GM23338 (cell line): ENCODE measurements at regions not wholly inside any gene's neighbourhood (a gene's known extent, or its start where the extent isn't known, plus 50 kb on each side); places are given as distances from the start of the nearest gene placed in this dataset.

Source experiments
- ATAC-seq: fragments of 200-7000 bp; cut with Tn5 transposase; 3 replicates; pipeline ENCODE4 v1.9.1; 2020
- DNase-seq: peaks from one replicate; pipeline ENCODE4 v3.0.0-alpha.2; 2015; ENCODE audit warnings: low spot score
- H2AFZ ChIP-seq: fragments of 200-600 bp; sonication (generic); 2 replicates; pipeline ENCODE4 v1.8.0; 2016; ENCODE audit warnings: antibody characterized with exemption, mild to moderate bottlenecking, moderate library complexity
- H3F3A ChIP-seq: fragments of 200-600 bp; sonication (generic); replicated peaks from 2 replicates; pipeline ENCODE4 v1.8.0; 2017; ENCODE audit warnings: antibody characterized with exemption, mixed run types, low read depth
- H3K27ac ChIP-seq: fragments of 200-600 bp; sonication (generic); 2 replicates; pipeline ENCODE4 v1.6.1; 2016; ENCODE audit warnings: low read depth
- H3K27me3 ChIP-seq: fragments of 200-600 bp; sonication (generic); 2 replicates; pipeline ENCODE4 v1.8.0; 2016; ENCODE audit warnings: mild to moderate bottlenecking, mixed run types, moderate library complexity; ENCODE audit not compliant: insufficient read depth
- H3K36me3 ChIP-seq: fragments of 200-600 bp; sonication (generic); 2 replicates; pipeline ENCODE4 v1.8.0; 2016; ENCODE audit warnings: mild to moderate bottlenecking; ENCODE audit not compliant: insufficient read depth
- H3K4me1 ChIP-seq: fragments of 200-600 bp; sonication (generic); 2 replicates; pipeline ENCODE4 v1.8.0; 2016; ENCODE audit warnings: mild to moderate bottlenecking, moderate library complexity; ENCODE audit not compliant: insufficient read depth
- H3K4me2 ChIP-seq: fragments of 200-600 bp; sonication (generic); 2 replicates; pipeline ENCODE4 v1.7.1; 2017; ENCODE audit warnings: mixed run types
- H3K4me3 ChIP-seq: fragments of 200-600 bp; sonication (generic); 2 replicates; pipeline ENCODE4 v1.6.1; 2016; ENCODE audit warnings: mixed run types
- H3K79me2 ChIP-seq: fragments of 200-600 bp; sonication (generic); replicated peaks from 2 replicates; pipeline ENCODE4 v1.8.0; 2017; ENCODE audit warnings: mild to moderate bottlenecking; ENCODE audit not compliant: insufficient read depth
- H3K9me2 ChIP-seq: fragments of 200-600 bp; sonication (generic); 2 replicates; pipeline ENCODE4 v1.8.0; 2017; ENCODE audit not compliant: insufficient read depth
- H4K20me1 ChIP-seq: fragments of 200-600 bp; sonication (generic); replicated peaks from 2 replicates; pipeline ENCODE4 v1.8.0; 2017; ENCODE audit warnings: mild to moderate bottlenecking; ENCODE audit not compliant: insufficient read depth
- H3K27ac Mint-ChIP-seq: 2 replicates; pipeline ENCODE4 v1.8.0; 2020; ENCODE audit warnings: inconsistent platforms, mild to moderate bottlenecking, moderate library complexity, mixed read lengths
- H3K27me3 Mint-ChIP-seq: 3 replicates; pipeline ENCODE4 v1.8.0; 2022; ENCODE audit warnings: low read depth, mild to moderate bottlenecking, moderate library complexity, mixed read lengths, inconsistent platforms; ENCODE audit not compliant: insufficient read depth, poor library complexity
- H3K36me3 Mint-ChIP-seq: 3 replicates; pipeline ENCODE4 v1.8.0; 2021; ENCODE audit warnings: low read depth, mild to moderate bottlenecking, inconsistent platforms, moderate library complexity, mixed read lengths
- H3K4me1 Mint-ChIP-seq: 3 replicates; pipeline ENCODE4 v1.8.0; 2020; ENCODE audit warnings: mild to moderate bottlenecking, inconsistent platforms, mixed read lengths
- H3K4me3 Mint-ChIP-seq: 3 replicates; pipeline ENCODE4 v1.8.0; 2021; ENCODE audit warnings: moderate library complexity, mild to moderate bottlenecking, inconsistent platforms, mixed read lengths
- H3K9me3 Mint-ChIP-seq: 3 replicates; pipeline ENCODE4 v1.8.0; 2020; ENCODE audit warnings: moderate library complexity, mild to moderate bottlenecking, inconsistent platforms, mixed read lengths
- CREB1 ChIP-seq: fragments of 250-450 bp; sonication (Bioruptor Pico); IDR thresholded peaks from 2 replicates; pipeline ENCODE4 v1.5.0; 2020; ENCODE audit warnings: low read depth, mild to moderate bottlenecking, moderate library complexity
- CTCF ChIP-seq, 2 experiments: fragments of 200-600 bp in 1 of 2; sonication (generic) in 1 of 2; conservative IDR thresholded peaks; 2 replicates each; pipeline versions ENCODE4 v1.5.1 to v1.6.1; 2016 to 2017; ENCODE audit warnings: antibody characterized with exemption in 2 of 2, low read depth in 2 of 2, mild to moderate bottlenecking in 2 of 2, moderate library complexity in 1 of 2
- EZH2 ChIP-seq: fragments of 200-600 bp; sonication (generic); IDR thresholded peaks from one replicate; pipeline ENCODE4 v1.8.0; 2017; ENCODE audit warnings: antibody characterized with exemption, mild to moderate bottlenecking, low read depth; ENCODE audit not compliant: unreplicated experiment
- EZH2phosphoT487 ChIP-seq: fragments of 200-600 bp; sonication (generic); IDR thresholded peaks from one replicate; pipeline ENCODE4 v1.8.1; 2018; ENCODE audit warnings: antibody characterized with exemption; ENCODE audit not compliant: unreplicated experiment
- JUNB ChIP-seq: IDR thresholded peaks from one replicate; pipeline ENCODE4 v1.6.1; 2016; ENCODE audit warnings: antibody characterized with exemption; ENCODE audit not compliant: unreplicated experiment
- NANOG ChIP-seq: IDR thresholded peaks from 2 replicates; pipeline ENCODE4 v1.6.1; 2016; ENCODE audit warnings: antibody characterized with exemption, borderline replicate concordance
- POLR2AphosphoS5 ChIP-seq: IDR thresholded peaks from 2 replicates; pipeline ENCODE4 v1.6.1; 2016; ENCODE audit warnings: antibody characterized with exemption, low read depth
- REST ChIP-seq: IDR thresholded peaks from one replicate; pipeline ENCODE4 v1.6.1; 2018; ENCODE audit warnings: antibody characterized with exemption; ENCODE audit not compliant: unreplicated experiment
- STAT1 ChIP-seq: IDR thresholded peaks from one replicate; pipeline ENCODE4 v1.6.1; 2016; ENCODE audit warnings: antibody characterized with exemption; ENCODE audit not compliant: unreplicated experiment
- ZNF114 ChIP-seq: fragments of 250-450 bp; sonication (Bioruptor Pico); IDR thresholded peaks from 2 replicates; pipeline ENCODE4 v1.5.0; 2020; ENCODE audit warnings: mild to moderate bottlenecking, moderate library complexity
- ZNF331 ChIP-seq: fragments of 250-450 bp; sonication (Bioruptor Pico); IDR thresholded peaks from 2 replicates; pipeline ENCODE4 v1.5.0; 2020; ENCODE audit warnings: low read depth, mild to moderate bottlenecking, moderate library complexity
- TF ChIP-seq, protein P1 (sequence below): fragments of 250-450 bp; sonication (Bioruptor Pico); IDR thresholded peaks from 2 replicates; pipeline ENCODE4 v1.5.0; 2020; ENCODE audit warnings: mild to moderate bottlenecking, moderate library complexity
- TF ChIP-seq, protein P2 (sequence below): IDR thresholded peaks from 2 replicates; pipeline ENCODE4 v1.6.1; 2016; ENCODE audit warnings: antibody characterized with exemption

DNA sequence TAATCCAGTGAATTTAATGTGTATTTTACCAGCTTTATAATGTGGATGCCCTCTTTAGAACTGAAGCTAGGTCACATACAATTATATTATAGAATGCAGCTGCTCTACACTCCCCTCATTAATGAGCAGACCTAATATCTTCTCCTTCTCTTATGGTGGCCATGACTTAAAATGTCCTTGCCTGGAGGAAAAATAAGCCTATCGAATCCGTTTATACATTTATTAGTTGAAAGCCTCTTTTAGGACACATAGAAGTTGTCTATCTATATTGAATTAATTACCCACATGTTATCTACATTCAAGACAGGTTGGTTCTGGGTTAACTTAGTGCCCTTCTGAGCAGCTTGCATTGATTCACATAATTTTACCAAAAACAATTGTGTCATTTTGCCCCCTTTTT, 1716.8 kb downstream of the HACE1 start:
- no peak for DNase-seq
- no peaks in the 10 kb centered on the region for H3K79me2 ChIP-seq

More for the DNA sequence above, 1716.8 kb downstream of the HACE1 start:
- H3K4me2 ChIP-seq = no peak overlapping the region
- TF ChIP-seq, protein P1, sequence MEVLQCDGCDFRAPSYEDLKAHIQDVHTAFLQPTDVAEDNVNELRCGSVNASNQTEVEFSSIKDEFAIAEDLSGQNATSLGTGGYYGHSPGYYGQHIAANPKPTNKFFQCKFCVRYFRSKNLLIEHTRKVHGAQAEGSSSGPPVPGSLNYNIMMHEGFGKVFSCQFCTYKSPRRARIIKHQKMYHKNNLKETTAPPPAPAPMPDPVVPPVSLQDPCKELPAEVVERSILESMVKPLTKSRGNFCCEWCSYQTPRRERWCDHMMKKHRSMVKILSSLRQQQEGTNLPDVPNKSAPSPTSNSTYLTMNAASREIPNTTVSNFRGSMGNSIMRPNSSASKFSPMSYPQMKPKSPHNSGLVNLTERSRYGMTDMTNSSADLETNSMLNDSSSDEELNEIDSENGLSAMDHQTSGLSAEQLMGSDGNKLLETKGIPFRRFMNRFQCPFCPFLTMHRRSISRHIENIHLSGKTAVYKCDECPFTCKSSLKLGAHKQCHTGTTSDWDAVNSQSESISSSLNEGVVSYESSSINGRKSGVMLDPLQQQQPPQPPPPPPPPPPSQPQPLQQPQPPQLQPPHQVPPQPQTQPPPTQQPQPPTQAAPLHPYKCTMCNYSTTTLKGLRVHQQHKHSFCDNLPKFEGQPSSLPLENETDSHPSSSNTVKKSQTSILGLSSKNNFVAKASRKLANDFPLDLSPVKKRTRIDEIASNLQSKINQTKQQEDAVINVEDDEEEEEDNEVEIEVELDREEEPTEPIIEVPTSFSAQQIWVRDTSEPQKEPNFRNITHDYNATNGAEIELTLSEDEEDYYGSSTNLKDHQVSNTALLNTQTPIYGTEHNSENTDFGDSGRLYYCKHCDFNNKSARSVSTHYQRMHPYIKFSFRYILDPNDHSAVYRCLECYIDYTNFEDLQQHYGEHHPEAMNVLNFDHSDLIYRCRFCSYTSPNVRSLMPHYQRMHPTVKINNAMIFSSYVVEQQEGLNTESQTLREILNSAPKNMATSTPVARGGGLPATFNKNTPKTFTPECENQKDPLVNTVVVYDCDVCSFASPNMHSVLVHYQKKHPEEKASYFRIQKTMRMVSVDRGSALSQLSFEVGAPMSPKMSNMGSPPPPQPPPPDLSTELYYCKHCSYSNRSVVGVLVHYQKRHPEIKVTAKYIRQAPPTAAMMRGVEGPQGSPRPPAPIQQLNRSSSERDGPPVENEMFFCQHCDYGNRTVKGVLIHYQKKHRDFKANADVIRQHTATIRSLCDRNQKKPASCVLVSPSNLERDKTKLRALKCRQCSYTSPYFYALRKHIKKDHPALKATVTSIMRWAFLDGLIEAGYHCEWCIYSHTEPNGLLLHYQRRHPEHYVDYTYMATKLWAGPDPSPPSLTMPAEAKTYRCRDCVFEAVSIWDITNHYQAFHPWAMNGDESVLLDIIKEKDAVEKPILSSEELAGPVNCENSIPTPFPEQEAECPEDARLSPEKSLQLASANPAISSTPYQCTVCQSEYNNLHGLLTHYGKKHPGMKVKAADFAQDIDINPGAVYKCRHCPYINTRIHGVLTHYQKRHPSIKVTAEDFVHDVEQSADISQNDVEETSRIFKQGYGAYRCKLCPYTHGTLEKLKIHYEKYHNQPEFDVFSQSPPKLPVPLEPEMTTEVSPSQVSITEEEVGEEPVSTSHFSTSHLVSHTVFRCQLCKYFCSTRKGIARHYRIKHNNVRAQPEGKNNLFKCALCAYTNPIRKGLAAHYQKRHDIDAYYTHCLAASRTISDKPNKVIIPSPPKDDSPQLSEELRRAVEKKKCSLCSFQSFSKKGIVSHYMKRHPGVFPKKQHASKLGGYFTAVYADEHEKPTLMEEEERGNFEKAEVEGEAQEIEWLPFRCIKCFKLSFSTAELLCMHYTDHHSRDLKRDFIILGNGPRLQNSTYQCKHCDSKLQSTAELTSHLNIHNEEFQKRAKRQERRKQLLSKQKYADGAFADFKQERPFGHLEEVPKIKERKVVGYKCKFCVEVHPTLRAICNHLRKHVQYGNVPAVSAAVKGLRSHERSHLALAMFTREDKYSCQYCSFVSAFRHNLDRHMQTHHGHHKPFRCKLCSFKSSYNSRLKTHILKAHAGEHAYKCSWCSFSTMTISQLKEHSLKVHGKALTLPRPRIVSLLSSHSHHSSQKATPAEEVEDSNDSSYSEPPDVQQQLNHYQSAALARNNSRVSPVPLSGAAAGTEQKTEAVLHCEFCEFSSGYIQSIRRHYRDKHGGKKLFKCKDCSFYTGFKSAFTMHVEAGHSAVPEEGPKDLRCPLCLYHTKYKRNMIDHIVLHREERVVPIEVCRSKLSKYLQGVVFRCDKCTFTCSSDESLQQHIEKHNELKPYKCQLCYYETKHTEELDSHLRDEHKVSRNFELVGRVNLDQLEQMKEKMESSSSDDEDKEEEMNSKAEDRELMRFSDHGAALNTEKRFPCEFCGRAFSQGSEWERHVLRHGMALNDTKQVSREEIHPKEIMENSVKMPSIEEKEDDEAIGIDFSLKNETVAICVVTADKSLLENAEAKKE (CRISPR knock-in tag) = no peak
- TF ChIP-seq ZNF331 (CRISPR knock-in tag) (no peak), REST (no peak), JUNB (no peak), EZH2phosphoT487 (no peak), POLR2AphosphoS5 (no peak), ZNF114 (CRISPR knock-in tag) (no peak), EZH2 (no peak), CTCF (conservative IDR thresholded peaks at IDR 0.05; ENCODE audit: low read depth in 2 of 2) (no peak), CREB1 (no peak), STAT1 (no peak), NANOG (no peak)
- TF ChIP-seq, protein P2, sequence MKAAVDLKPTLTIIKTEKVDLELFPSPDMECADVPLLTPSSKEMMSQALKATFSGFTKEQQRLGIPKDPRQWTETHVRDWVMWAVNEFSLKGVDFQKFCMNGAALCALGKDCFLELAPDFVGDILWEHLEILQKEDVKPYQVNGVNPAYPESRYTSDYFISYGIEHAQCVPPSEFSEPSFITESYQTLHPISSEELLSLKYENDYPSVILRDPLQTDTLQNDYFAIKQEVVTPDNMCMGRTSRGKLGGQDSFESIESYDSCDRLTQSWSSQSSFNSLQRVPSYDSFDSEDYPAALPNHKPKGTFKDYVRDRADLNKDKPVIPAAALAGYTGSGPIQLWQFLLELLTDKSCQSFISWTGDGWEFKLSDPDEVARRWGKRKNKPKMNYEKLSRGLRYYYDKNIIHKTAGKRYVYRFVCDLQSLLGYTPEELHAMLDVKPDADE = no peak
- Mint-ChIP-seq H3K4me1 (no peaks in the 10 kb centered on the region), H3K4me3 (no peak overlapping the region), H3K9me3 (no peaks in the 10 kb centered on the region), H3K27me3 (peaks cover 1% of the 10 kb centered on the region), H3K27ac (no peak overlapping the region), H3K36me3 (no peaks in the 10 kb centered on the region)
- H4K20me1 ChIP-seq = no peaks in the 10 kb centered on the region
- no peaks in the 10 kb centered on the region for H3F3A ChIP-seq
- no peak overlapping the region for H2AFZ ChIP-seq
- H3K36me3 ChIP-seq = no peaks in the 10 kb centered on the region
- no peak overlapping the region for H3K27ac ChIP-seq
- no peaks in the 10 kb centered on the region for H3K9me2 ChIP-seq
- ATAC-seq = no peak
- no peak overlapping the region for H3K4me3 ChIP-seq
- H3K27me3 ChIP-seq = no peaks in the 10 kb centered on the region
- no peaks in the 10 kb centered on the region for H3K4me1 ChIP-seq
